ENCODE measurements at regions not wholly inside any gene's neighbourhood (a gene's known extent, or its start where the extent isn't known, plus 50 kb on each side); places are given as distances from the start of the nearest gene placed in this dataset.
"Not testable (repeated sequence)": the region's sequence is repeated elsewhere in the genome, so short reads cannot be mapped to it uniquely, and the experiment has no call there.

- DNase-seq: peak in 2 of 5 experiments; percentile 21 to 81
Measured at GRCh38 chr10:9004736-9005135, 950.2 kb downstream of the GATA3 start.

GRCh38 chr10:9009505-9009904, 955.0 kb downstream of the GATA3 start:
- DNase-seq: peak in 1 of 5 experiments; percentile 56

- DNase-seq: peak in 3 of 5 experiments; percentile 27 to 99 (median 52)
Measured at GRCh38 chr10:9010093-9010492, 955.6 kb downstream of the GATA3 start.

GRCh38 chr10:9010931-9011670, 956.6 kb downstream of the GATA3 start:
- DNase-seq: no peak

- no peak for DNase-seq
Measured at GRCh38 chr10:9012312-9012711, 957.8 kb downstream of the GATA3 start.

GRCh38 chr10:9015005-9015404, 960.5 kb downstream of the GATA3 start:
- DNase-seq: peak in 1 of 5 experiments; percentile 81

- DNase-seq: peak in 1 of 5 experiments; percentile 49
Measured at GRCh38 chr10:9015447-9015846, 961.0 kb downstream of the GATA3 start.

GRCh38 chr10:9016930-9017329, 962.4 kb downstream of the GATA3 start:
- DNase-seq: peak in 1 of 5 experiments; percentile 83

GRCh38 chr10:9018195-9019173, 964.0 kb downstream of the GATA3 start:
- peak in 1 of 5 experiments; percentile 85 for DNase-seq

- peak in 1 of 5 experiments; percentile 82 for DNase-seq
Measured at GRCh38 chr10:9023206-9023605, 968.7 kb downstream of the GATA3 start.

- DNase-seq: peak in 1 of 5 experiments; percentile 88
Measured at GRCh38 chr10:9024210-9024609, 969.7 kb downstream of the GATA3 start.

GRCh38 chr10:9028231-9028630, 973.7 kb downstream of the GATA3 start:
- no peak for DNase-seq

GRCh38 chr10:9035355-9035754, 980.9 kb downstream of the GATA3 start:
- no peak for DNase-seq

GRCh38 chr10:9036711-9037204, 982.3 kb downstream of the GATA3 start:
- DNase-seq: no peak

GRCh38 chr10:9038146-9038714, 983.7 kb downstream of the GATA3 start:
- no peak for DNase-seq

GRCh38 chr10:9043466-9043865, 989.0 kb downstream of the GATA3 start:
- DNase-seq: no peak

- DNase-seq: no peak
Measured at GRCh38 chr10:9045311-9045710, 990.8 kb downstream of the GATA3 start.

GRCh38 chr10:9051328-9051974, 997.0 kb downstream of the GATA3 start:
- DNase-seq: no peak

- DNase-seq: peak in 1 of 5 experiments; percentile 68
Measured at GRCh38 chr10:9052767-9053166, 998.3 kb downstream of the GATA3 start.

GRCh38 chr10:9056521-9056920, 1002.0 kb downstream of the GATA3 start:
- DNase-seq: no peak

GRCh38 chr10:9057293-9057692, 1002.8 kb downstream of the GATA3 start:
- DNase-seq: not testable (repeated sequence)

- DNase-seq: peak in 1 of 5 experiments; percentile 78
Measured at GRCh38 chr10:9060314-9060713, 1005.8 kb downstream of the GATA3 start.

All from T-helper 2 cell (primary cell).